WTC11 (cell line): ENCODE measurements at regions not wholly inside any gene's neighbourhood (a gene's known extent, or its start where the extent isn't known, plus 50 kb on each side); places are given as distances from the start of the nearest gene placed in this dataset.

Source experiments
- ESRRA ChIP-seq: sonication (generic); formaldehyde crosslinking; IDR thresholded peaks from 2 replicates; pipeline ENCODE4 v1.8.1; 2022; ENCODE audit warnings: mild to moderate bottlenecking, missing genetic modification reagents, borderline replicate concordance
- FOXP4 ChIP-seq: sonication (generic); formaldehyde crosslinking; IDR thresholded peaks from 2 replicates; pipeline ENCODE4 v1.8.0; 2022; ENCODE audit warnings: mild to moderate bottlenecking, missing genetic modification reagents
- MAX ChIP-seq: sonication (generic); formaldehyde crosslinking; IDR thresholded peaks from 2 replicates; pipeline ENCODE4 v1.8.0; 2022; ENCODE audit warnings: mild to moderate bottlenecking, missing genetic modification reagents
- USF1 ChIP-seq: sonication (generic); formaldehyde crosslinking; IDR thresholded peaks from 2 replicates; pipeline ENCODE4 v1.8.0; 2022; ENCODE audit warnings: mild to moderate bottlenecking, missing genetic modification reagents
- ZNF138 ChIP-seq: sonication (generic); formaldehyde crosslinking; conservative IDR thresholded peaks from 2 replicates; pipeline ENCODE4 v1.8.1; 2022; ENCODE audit warnings: mild to moderate bottlenecking, moderate library complexity, missing genetic modification reagents
- TF ChIP-seq, protein P1 (sequence below): sonication (generic); formaldehyde crosslinking; IDR thresholded peaks from 2 replicates; pipeline ENCODE4 v1.8.0; 2022; ENCODE audit warnings: mild to moderate bottlenecking, missing genetic modification reagents
- TF ChIP-seq, protein P2 (sequence below): fragments of 200-600 bp; IDR thresholded peaks from 2 replicates; pipeline ENCODE4 v1.8.0; 2022; ENCODE audit warnings: antibody characterized with exemption
- TF ChIP-seq, protein P3 (sequence below): sonication (generic); formaldehyde crosslinking; IDR thresholded peaks from 2 replicates; pipeline ENCODE4 v1.8.0; 2023; ENCODE audit warnings: missing genetic modification reagents, mild to moderate bottlenecking, borderline replicate concordance

GRCh38 chr15:85326291-85326690 is 54.1 kb upstream of the AKAP13 start:
- TF ChIP-seq, protein P1, sequence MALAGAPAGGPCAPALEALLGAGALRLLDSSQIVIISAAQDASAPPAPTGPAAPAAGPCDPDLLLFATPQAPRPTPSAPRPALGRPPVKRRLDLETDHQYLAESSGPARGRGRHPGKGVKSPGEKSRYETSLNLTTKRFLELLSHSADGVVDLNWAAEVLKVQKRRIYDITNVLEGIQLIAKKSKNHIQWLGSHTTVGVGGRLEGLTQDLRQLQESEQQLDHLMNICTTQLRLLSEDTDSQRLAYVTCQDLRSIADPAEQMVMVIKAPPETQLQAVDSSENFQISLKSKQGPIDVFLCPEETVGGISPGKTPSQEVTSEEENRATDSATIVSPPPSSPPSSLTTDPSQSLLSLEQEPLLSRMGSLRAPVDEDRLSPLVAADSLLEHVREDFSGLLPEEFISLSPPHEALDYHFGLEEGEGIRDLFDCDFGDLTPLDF = no peak
- no peak for TF ChIP-seq ZNF138 (CRISPR knock-in tag)
- no peak for TF ChIP-seq MAX (CRISPR knock-in tag)
- TF ChIP-seq, protein P2, sequence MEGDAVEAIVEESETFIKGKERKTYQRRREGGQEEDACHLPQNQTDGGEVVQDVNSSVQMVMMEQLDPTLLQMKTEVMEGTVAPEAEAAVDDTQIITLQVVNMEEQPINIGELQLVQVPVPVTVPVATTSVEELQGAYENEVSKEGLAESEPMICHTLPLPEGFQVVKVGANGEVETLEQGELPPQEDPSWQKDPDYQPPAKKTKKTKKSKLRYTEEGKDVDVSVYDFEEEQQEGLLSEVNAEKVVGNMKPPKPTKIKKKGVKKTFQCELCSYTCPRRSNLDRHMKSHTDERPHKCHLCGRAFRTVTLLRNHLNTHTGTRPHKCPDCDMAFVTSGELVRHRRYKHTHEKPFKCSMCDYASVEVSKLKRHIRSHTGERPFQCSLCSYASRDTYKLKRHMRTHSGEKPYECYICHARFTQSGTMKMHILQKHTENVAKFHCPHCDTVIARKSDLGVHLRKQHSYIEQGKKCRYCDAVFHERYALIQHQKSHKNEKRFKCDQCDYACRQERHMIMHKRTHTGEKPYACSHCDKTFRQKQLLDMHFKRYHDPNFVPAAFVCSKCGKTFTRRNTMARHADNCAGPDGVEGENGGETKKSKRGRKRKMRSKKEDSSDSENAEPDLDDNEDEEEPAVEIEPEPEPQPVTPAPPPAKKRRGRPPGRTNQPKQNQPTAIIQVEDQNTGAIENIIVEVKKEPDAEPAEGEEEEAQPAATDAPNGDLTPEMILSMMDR = no peak
- no peak for TF ChIP-seq USF1
- no peak for TF ChIP-seq FOXP4 (CRISPR knock-in tag)
- TF ChIP-seq, protein P3, sequence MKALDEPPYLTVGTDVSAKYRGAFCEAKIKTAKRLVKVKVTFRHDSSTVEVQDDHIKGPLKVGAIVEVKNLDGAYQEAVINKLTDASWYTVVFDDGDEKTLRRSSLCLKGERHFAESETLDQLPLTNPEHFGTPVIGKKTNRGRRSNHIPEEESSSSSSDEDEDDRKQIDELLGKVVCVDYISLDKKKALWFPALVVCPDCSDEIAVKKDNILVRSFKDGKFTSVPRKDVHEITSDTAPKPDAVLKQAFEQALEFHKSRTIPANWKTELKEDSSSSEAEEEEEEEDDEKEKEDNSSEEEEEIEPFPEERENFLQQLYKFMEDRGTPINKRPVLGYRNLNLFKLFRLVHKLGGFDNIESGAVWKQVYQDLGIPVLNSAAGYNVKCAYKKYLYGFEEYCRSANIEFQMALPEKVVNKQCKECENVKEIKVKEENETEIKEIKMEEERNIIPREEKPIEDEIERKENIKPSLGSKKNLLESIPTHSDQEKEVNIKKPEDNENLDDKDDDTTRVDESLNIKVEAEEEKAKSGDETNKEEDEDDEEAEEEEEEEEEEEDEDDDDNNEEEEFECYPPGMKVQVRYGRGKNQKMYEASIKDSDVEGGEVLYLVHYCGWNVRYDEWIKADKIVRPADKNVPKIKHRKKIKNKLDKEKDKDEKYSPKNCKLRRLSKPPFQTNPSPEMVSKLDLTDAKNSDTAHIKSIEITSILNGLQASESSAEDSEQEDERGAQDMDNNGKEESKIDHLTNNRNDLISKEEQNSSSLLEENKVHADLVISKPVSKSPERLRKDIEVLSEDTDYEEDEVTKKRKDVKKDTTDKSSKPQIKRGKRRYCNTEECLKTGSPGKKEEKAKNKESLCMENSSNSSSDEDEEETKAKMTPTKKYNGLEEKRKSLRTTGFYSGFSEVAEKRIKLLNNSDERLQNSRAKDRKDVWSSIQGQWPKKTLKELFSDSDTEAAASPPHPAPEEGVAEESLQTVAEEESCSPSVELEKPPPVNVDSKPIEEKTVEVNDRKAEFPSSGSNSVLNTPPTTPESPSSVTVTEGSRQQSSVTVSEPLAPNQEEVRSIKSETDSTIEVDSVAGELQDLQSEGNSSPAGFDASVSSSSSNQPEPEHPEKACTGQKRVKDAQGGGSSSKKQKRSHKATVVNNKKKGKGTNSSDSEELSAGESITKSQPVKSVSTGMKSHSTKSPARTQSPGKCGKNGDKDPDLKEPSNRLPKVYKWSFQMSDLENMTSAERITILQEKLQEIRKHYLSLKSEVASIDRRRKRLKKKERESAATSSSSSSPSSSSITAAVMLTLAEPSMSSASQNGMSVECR (CRISPR knock-in tag) = no peak
- TF ChIP-seq ESRRA (CRISPR knock-in tag) = no peak
